ENCODE measurements at regions not wholly inside any gene's neighbourhood (a gene's known extent, or its start where the extent isn't known, plus 50 kb on each side); places are given as distances from the start of the nearest gene placed in this dataset.

DNA sequence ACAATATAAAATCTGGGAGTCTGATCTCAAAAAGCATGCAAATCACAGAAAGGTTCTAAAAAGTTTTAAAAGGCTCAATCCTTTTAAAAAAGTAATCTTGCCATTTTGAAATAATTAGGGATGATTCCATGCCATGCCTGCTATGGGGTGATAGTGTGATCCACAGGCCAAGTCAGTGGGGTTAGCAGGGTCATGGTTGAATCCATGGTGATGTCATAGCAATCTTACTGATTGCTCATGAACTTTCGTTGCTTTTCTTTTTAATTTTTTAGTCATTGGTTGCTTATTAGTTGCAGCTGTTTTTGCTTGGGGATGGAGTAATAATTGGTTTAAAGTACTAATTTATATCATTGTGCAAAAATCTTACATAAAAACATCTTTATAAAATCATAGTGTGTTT, 485.0 kb downstream of the ENC1 start:
- no peak for DNase-seq (ENCODE audit: low read depth, low spot score)

- no peak for DNase-seq (ENCODE audit: low read depth, low spot score)
Measured at GRCh38 chr5:74154526-74154925, 486.0 kb downstream of the ENC1 start.

DNA sequence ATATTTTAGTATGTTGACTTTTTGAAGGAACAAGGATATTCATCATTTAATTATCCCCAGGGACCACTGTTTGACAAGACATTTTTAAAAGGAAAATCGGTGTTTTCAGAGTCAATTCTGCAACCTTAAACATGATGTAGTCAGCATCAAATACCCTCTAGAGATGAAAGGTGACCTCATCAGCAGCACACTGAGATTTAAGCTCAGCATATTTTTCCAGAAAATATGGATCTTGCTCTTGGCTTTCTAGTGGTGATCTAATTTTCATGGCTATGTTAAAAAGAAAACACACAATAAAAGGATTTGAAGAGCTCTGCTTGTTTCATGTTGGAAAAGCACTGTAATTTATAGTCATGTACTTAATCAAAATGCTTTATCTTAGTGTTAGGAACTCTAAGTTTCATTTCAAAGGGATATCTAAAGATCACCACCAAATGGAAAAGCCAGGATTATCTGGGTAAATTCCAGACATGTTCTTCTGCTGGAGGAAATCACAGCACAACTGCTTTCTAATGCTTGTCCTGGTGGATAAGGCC, 487.2 kb downstream of the ENC1 start:
- no peak for DNase-seq (ENCODE audit: low read depth, low spot score)

GRCh38 chr5:74152625-74153254, 487.8 kb downstream of the ENC1 start:
- no peak for DNase-seq (ENCODE audit: low read depth, low spot score)

DNA sequence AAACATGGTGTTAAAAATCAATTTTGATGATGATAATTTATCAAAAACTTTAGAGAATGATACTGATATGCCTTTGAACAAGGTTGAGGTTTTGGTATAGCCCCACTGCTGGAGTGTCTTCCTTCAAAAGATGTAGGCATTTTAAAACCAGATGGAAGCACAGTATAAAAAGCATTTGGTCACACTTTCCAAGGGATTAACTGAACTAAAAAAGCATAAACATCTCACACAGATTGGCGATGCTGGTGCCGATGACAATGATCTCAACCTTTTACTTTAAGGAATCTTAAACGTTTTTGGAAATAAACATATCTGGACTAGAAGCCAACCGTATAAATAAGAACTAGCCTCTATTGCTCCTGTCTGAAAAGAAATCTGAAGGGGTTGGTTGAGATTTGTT, 488.4 kb downstream of the ENC1 start:
- no peak for DNase-seq (ENCODE audit: low read depth, low spot score)

GRCh38 chr5:74149395-74149794, 491.1 kb downstream of the ENC1 start:
- DNase-seq (ENCODE audit: low read depth, low spot score): no peak

DNA sequence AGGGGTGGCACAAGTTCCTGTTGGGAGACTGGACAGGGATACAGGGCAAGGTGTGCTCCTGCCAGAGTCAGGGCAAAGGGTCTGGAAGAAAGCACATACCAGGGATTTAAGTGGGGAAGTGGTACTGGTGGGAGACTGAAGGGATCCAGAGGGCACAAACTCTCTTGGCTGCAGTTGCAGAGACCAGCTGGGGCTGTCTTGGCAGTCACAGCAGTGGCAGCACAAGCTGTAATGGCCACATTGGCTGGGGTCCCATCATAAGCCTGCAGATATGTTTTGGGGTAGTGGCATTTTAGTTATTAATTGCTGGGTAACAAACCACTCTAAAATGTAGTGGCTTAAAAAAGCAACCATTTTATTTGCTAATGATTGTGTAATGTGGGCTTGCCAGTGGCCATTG, 492.2 kb downstream of the ENC1 start:
- DNase-seq (ENCODE audit: low read depth, low spot score): no peak

DNA sequence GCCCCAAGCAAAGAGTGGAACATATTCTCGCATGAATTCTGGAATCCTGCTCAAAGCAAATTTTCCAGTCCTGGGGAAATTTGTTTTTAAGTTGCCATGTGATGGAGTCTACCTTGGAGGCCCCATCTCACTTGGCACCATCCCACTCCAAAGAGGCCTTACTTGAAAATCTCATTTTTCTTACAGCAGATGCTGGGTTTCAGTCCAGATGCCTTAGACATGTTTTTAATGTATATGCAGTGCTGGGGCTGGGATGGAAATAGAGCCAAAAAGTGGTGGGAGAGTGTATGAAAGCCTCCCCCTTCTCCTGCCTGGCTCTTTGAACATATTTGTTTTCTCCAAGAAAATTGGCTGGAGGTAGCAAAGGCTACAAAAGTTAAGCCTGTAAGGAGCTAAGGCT, 493.7 kb downstream of the ENC1 start:
- DNase-seq (ENCODE audit: low read depth, low spot score): no peak

DNA sequence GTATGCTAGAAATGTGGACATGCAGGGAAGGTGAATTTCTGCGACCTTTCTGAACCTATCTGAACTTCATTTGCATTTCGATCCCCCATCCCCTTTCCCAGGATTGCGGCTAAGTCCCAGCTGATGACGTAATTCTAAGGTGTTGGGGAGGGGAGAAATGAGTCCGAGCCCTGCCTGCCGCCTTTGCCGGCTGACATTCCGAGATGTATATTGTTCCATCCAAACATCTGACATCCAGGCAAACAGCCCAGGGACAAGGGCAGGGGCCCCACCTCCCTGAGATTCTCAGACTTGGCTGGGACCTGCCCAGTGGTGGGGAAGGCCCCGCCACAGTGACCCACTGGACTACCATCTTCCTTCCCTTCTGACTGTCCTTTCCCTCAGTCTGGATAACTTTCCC, 494.6 kb downstream of the ENC1 start:
- DNase-seq (ENCODE audit: low read depth, low spot score): no peak

GRCh38 chr5:74143721-74144330, 496.7 kb downstream of the ENC1 start:
- DNase-seq (ENCODE audit: low read depth, low spot score): no peak

GRCh38 chr5:74143151-74143550, 497.4 kb downstream of the ENC1 start:
- DNase-seq (ENCODE audit: low read depth, low spot score): no peak

- no peak for DNase-seq (ENCODE audit: low read depth, low spot score)
Measured at GRCh38 chr5:74141053-74141452, 499.5 kb downstream of the ENC1 start.

DNA sequence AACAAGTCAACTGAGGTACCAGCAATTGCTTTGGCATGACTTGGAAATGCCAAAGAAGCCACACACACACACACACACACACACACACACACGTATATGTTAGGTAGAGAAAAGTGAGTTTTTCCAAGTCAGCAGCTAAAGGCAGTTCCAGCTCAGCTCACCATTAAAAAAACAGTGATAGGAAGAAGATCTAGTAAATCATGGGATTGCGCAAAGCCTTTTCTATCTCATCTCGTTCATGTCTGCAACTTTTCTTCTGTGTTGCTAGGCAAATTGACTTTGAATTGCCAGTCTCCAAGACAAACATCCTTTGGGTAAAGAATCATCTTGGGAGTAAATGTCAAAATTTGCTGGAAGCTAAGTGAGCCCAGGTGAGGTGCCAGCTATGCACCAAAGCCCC, 500.1 kb downstream of the ENC1 start:
- no peak for DNase-seq (ENCODE audit: low read depth, low spot score)

DNA sequence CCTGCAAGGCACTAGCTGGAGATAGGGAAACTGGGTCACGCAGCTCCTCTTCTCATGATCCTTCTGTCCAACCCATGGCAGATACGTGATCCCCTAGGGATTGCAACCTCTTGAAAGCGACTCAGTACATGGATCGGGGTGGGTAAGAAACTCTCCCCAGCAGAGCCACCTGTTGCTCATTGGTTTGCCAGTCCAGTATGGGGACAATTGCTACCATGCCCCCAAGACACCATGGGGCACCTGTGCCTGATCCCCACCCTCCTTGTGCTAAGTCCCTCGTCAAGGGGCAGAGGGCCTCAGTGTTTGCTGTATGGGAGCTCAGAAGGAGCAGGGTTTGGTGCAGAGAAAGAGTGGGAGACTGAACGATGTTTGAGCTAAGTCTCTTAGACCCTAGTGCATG, 500.9 kb downstream of the ENC1 start:
- DNase-seq (ENCODE audit: low read depth, low spot score): no peak

DNA sequence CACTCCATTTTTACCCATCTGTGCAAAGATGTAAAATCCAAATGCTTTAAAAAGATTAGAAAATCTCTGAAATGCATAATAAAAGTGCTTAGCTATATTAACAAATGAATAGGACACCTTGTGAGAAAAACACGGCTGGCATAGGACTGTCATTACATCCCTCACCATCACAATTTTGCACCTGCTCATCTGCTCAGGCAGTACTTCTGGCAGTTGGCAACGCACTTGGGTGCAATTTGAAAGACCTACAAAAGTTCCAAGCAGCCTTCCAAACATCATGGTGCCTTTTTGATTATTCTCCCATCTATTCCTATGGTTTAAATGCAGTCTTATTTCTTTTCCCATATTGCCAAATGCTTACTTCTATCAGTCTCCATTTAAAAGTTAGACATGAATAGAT, 501.8 kb downstream of the ENC1 start:
- DNase-seq (ENCODE audit: low read depth, low spot score): no peak

DNA sequence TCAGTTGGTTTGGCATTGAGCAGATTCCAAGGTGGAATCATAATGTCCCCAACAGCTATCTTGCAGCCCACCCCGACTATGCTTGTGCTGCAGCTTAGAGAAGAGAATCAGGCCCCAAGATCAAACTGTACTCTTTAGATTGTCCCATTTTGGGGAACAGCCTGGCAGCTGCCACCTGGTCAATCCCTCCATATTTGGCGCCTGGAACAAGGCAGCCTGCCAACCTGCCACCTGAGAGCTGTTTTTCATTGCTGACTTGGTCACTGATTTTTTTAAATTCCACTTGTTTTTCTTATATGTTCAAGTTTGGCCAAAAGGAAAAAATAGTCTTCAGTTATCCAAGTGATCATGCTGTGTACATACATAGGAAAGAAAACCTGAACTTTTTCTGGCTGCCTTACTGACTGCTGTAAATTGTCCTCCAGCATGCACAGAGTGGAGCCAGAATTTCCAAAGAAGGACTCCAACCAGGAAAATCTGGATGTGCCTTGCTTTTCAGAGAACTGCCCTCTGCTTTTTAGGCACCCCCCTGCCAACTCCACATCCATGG, 504.2 kb downstream of the ENC1 start:
- DNase-seq (ENCODE audit: low read depth, low spot score): no peak

GRCh38 chr5:74135033-74135432, 505.5 kb downstream of the ENC1 start:
- DNase-seq (ENCODE audit: low read depth, low spot score): no peak

DNA sequence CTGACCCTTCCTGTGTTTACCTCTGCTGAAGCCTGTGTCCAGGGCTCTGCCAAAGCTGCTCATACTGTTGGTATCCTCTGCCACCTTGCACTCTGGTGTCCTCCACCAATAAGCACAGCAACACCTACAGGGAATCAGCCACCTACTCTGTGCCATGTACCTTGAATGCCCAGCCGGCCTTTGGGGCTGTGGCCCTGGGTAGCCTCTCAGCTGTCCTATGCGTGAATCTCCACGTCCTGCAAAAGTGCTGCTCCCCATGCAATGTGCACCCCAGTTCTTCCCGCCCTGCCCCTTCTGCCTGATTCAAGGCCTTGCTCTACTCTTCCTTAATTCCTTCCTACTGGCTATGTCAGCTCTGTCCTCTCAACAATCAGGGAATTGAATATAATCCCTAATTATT, 506.5 kb downstream of the ARHGEF28 start:
- no peak for DNase-seq (ENCODE audit: low read depth, low spot score)

GRCh38 chr5:74131250-74131649, 505.3 kb downstream of the ARHGEF28 start:
- no peak for DNase-seq (ENCODE audit: low read depth, low spot score)

DNA sequence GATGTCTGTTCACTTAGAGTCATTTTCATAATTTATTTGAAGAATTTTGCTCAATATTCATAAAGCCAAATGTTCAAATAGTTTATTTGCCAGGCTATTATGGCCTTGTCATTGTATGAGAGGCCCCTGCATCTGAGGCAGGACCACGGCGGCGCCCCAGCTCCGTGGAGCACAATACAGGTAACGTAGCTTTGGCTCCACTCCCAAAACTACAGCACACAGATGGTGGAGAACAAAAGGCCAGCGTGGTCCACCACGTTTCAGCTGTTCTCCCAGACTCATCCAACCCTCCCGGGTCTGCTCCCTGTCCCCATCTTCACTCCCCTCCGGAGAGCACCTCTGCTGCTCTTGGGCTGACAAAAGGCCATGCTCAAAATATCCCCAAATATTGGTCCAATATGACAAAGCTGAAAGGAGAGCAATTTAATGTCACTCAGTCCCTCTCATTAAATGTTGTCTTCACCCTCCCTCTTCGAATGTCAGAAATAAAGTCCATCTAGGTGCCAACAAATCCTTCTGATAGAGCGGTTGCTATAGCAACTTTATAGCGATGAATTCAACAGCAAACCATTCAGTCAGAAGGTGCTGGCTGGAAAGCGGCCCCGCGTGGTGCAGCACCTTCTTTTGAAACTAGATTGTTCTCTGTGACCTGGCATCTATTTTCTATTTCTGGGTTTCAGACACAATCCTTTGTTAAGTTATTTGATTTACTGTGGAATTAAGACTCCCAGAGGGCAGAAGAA, 504.3 kb downstream of the ARHGEF28 start:
- no peak for DNase-seq (ENCODE audit: low read depth, low spot score)

DNA sequence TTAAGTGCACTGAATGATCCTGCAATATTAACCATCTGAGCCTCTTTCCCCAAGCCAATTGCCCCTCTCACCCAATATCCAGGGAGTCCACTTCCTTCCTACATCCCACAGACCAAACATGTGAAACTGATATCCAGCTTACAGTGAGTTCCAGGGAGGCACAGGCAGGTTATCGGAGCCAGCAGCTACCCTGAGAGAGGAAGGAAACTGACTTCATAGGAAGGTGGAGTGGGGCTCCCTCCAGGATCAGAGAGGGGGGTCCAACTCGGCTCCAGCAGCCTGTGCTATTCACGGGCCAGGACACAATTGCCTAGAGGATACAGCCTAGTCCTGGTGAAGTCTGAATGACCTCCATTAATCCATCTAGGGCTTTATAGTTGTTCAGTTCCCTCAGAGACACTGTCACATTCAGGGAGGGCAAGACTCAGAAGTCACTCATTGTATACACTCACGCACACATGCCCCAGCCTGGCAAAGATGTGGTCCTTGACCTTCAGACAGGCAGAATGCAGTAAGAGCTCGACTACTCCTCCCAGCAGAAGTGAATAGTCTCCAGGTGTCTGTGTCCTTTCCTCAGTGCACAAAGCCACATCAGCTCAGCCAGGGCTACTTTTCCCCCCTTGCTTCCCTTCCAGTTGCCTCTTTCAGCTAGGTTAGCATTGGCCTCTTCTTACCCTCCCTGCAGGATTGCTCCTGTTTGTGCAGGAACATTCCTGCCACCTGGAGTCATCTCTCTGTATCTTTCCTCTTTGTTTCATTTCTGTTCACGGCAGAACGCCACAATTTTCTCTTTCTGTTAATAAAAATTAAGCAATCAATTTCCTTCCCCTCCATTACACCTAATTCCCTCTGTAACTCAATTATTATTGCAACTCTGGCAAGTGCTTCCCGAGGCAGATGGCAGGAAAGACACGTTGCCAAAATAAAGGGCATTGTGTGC, 501.7 kb downstream of the ARHGEF28 start:
- no peak for DNase-seq (ENCODE audit: low read depth, low spot score)

DNA sequence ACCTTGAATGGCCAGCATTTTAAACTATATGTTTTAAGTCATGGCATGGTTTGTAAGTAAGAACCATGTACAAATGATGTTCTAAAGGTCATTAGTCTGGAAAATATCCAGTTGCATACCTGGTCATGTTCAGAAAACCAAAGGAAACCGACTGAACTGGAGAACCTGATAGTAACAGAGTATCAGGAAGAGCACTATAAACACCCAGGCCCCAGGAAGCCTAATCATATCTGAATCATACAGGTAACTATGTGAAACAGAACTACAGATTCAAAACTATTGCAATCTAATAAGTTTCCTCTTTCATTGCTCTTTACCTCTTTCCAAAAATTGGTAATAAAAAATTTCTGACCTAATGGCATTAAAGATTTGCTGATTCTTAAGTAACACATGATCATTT, 500.3 kb downstream of the ARHGEF28 start:
- DNase-seq (ENCODE audit: low read depth, low spot score): no peak

All from brain pericyte (primary cell).